HS-5 (cell line): ENCODE measurements at regions not wholly inside any gene's neighbourhood (a gene's known extent, or its start where the extent isn't known, plus 50 kb on each side); places are given as distances from the start of the nearest gene placed in this dataset.

Experiments
- DNase-seq: peaks from one replicate; pipeline ENCODE4 v3.0.0-alpha.2; 2012; ENCODE audit warnings: low read depth

DNA sequence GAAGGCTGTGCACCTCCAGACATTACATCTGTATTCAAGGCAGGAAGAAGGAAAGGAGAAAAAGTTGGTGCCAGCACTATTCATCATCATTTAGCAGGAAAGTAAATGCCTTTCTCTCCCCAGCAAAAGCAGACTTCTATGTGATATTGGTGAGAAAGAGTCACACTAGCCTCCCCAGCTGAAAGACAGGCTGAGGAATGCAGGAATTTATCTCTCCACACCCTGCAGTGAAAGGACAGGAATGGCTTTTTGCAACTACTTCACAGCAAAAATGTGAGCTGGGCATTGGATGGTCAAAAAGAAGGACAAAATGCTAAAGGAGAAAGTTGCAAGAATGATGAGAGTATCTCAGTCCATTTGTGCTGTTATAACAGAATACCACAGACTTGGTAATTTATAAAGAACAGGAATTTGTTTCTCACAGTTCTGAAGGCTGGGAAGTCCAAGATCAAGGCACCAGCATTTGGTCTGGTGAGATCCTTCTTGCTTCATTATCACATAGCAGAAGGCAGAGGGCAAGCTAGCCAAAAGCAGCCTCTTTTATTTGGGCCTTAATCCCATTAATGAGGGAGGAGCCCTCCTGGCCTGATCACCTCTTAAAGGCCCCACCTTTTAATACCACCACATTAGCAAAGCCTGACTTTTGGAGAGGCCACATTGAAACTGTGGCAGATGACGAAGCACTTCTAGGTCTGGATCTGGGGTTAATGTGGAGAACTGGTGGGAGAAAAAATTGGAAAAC lies 388.1 kb upstream of the SLC14A2 start:
- DNase-seq: no peak

GRCh38 chr18:45228796-45229388 lies 386.4 kb upstream of the SLC14A2 start:
- DNase-seq: no peak

- no peak for DNase-seq
Measured at GRCh38 chr18:45231617-45232016, 383.7 kb upstream of the SLC14A2 start.

DNA sequence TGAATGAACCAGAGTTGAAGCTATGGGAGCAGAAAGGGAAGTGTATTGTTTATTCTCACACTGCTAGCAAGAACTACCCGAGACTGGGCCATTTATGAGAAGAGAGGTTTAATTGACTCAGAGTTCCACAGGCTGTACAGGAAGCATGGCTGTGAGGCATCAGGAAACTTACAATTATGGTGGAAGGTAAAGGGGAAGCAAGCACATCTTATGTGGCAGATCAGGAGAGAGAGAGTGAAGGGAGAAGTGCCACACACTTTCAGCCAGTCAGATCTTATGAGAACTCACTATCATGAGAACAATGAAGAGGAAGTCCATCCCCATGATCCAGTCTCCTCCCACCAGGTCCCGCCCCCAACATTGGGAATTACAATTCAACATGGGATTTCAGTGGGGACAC lies 383.2 kb upstream of the SLC14A2 start:
- no peak for DNase-seq

DNA sequence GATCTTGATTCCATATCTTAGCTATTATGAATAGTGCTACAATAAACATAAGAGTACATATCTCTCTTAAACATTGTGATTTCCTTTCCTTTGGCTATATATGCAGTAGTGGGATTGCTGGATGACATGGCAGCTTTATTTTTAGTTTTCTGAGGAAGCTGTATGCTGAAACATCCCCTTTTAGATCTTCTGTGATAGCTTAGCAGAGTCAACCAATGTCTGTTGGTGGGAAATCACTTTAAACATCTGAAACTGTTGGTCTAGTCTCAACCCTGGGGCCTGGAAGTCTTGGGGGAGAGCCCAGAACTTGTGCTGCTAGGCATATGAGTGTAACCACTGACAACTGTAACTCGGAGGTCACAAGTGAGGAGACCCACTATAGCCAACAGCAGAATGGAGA lies 378.6 kb upstream of the SLC14A2 start:
- no peak for DNase-seq

- no peak for DNase-seq
Measured at GRCh38 chr18:45237343-45238098, 377.8 kb upstream of the SLC14A2 start.

DNA sequence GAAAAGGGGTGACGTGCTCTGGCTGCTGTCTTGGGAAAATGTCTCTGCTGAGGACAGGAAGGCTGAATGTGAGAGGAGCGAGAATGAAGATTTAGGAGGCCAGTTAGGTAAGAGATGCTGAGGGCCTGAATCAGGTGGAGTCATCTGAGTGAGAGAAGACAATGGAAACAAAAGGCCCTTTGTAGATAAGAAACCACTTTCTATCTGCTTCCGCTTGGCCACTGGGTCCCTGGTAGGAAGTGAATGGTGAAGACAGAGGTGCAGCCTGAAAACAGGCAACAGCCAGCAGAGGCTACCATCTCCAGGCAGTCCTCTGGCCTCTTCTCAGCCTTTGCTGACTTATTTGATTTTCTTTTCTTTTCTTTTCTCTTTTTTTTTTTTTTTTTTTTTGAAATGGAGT lies 374.0 kb upstream of the SLC14A2 start:
- DNase-seq: no peak

DNA sequence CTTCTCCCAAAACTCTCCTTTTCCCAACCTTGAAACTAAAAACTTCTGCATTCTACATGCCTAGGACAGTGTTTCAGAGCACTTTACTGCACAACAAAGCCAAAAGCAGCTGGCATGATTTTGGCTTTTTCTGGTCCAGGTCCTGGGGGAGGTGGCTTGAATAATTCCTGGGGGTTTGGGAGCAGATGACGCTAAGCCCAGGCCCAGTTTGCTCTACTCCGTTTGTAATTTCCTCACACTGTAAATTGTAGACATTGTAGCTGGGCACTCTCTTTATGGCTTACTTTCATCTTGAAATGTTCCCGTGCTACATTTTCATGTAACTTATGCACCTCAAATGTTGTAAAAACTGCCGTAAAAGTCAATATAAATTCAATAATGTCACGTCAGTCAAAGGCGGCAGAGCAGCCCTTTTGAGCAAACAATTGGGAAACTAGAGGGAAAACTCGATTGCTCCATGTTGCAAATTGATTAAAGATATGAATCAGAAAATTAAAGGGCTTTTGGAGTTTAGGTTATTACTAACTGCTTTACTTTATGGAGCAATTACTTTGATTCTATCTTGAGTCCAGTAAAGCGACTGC lies 373.2 kb upstream of the SLC14A2 start:
- DNase-seq: no peak

DNA sequence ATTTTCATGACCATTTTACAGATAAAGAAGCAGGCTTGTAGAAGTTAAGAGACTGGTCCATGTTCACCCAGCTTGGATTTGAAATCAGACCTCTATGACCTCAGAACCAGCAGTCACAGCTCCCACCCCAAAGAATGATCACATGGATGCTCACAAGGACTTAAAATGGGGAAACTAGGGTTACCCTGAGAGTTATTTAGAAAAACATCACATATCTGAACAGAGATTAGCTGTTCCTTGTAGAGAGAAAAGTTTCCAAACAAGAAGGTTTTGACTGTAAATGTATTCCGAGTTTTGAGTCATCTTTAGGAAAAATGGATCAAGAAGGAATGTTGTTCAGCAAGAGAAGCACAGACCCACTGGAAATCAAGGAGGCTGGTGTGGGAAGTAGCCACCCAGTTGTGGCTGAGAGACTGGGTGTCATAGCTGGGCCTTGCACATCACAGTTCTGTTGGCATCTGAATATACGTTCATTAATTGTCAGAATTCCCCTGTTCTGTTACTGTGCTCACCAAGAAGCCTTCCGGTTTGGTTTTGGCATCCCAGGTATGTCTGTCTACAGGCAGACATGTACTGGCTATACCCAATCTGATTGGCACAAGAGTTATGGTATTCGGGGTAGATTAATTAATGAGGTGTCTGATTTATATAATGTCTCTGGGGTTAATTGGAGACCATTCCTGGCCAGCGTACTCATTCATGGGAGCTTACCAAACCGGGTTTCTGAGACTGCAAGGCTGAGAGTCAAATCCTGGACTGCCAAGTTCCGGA lies 371.8 kb upstream of the SLC14A2 start:
- no peak for DNase-seq

DNA sequence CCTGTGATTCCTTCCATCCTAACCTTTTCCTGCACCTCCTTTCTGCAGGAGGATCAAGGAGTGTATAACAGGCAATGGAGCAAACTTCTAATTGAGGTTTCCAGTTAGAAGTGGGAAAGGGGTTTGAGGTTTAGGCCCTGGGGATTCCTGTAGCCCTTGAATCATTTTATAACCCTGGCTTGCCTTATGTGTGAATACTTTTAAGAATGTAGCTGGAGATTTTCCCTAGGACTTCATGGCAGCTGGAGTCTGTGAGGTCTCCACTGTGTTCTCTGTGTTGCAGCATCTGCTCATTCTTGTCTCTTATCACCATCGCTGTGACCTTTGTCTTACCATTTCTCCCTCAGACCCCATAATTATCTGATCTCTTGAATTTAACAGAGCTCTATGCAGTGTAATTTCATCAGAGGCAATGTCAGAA lies 370.2 kb upstream of the SLC14A2 start:
- no peak for DNase-seq

DNA sequence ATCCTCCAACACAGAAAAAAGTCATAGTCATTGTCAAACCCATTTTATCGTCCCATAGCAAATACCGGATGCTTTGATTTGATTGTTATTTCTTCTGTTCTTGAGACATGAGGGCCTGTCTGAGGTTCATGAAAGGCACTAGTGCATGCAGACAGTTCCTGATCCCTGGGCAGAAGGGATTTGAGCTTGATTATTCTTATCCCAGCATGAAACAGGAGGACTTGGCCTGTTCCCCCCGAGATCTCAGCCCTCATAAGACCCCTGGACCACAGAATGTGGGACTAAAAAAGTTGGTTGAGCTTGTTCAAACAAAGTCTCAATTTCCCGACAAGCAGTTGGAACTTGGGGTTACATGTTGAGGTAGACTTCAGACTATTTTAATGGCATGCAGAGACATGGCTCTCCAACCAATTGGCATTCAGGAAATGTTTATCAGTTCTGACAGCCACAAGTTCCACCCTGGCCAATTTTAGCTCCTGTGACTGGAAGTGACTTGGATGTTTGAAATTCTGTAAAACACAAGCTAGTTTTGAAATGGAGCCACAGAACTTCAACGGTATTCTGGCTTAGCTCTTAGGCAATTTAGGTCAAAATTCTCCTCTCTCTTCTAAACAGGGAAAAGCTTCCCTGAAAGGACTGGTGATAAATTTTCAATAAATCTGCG lies 366.9 kb upstream of the SLC14A2 start:
- DNase-seq: no peak

- DNase-seq: no peak
Measured at GRCh38 chr18:45249246-45249661, 366.0 kb upstream of the SLC14A2 start.

DNA sequence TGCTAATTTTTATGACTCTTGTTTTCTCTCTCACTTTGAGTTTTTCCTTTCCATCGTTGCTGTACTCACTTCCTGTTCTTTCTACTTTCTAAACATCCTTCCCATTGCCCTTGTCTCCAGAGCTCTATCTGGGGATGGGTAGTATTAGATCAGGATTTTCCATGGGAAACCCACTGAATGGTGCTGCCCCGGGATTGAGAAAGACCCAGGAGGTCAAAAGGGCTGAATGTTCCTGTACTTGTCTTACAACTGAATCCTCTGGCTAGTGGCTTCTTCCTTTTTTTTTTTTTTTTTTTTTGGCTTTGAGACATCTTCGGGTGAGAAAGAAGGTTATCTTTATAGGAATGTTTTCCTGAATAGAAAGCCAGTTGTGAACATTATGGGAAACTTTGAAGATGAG lies 364.8 kb upstream of the SLC14A2 start:
- DNase-seq: no peak

GRCh38 chr18:45251236-45251635 lies 364.0 kb upstream of the SLC14A2 start:
- no peak for DNase-seq

- no peak for DNase-seq
Measured at GRCh38 chr18:45252474-45252873, 362.8 kb upstream of the SLC14A2 start.

DNA sequence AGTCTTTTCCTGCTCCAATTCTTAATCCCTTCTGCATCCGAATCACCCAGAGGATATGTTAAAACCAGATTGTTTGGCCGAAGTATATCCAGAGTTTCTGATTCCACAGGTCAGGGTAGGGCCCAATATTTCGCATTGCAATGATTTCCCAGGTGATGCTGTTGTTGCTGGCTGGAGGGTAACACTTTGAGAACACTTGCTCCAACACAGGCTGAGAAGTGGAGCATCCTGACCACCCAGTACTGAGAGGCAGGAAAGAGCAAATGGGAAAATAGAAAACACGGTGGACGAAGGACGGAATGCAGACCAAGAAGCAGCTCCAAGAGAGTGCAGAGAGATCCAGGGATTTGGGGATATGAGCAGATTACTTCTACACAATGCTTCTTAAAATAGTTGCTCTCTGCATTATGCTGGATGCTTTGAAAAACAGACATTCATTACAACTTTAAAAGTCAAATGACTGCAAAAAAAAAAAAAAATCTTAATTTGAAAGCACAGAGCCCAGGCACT lies 362.2 kb upstream of the SLC14A2 start:
- DNase-seq: no peak

GRCh38 chr18:45253973-45254708 lies 361.1 kb upstream of the SLC14A2 start:
- no peak for DNase-seq

- no peak for DNase-seq
Measured at GRCh38 chr18:45254709-45255082, 360.6 kb upstream of the SLC14A2 start.

GRCh38 chr18:45255197-45255890 lies 359.9 kb upstream of the SLC14A2 start:
- DNase-seq: peak; percentile 67

DNA sequence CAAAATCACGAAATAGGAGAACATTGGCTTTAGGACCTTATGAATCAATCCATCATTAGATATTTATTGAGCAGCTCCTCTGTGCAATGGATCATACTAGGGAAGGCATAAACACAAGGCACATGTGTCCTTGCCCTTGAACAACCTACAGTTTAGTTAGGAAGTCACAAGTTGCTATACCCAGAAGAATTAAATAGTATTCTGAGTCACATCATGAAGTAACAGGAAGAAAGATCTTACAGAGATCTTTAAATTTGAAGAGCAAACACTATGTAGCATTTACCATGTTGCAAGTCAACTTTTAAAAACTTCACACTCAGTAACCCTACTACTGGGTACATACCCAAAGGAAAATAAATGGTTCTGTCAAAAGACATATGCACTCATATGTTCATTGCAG lies 355.2 kb upstream of the SLC14A2 start:
- DNase-seq: no peak
